Kidney (tissue), 13 donors: ENCODE measurements at regions not wholly inside any gene's neighbourhood (a gene's known extent, or its start where the extent isn't known, plus 50 kb on each side); places are given as distances from the start of the nearest gene placed in this dataset.

Experiments used
- DNase-seq, 5 donors: peaks; one replicate each; pipeline ENCODE4 v3.0.0-alpha.2; 2013 to 2020
- FAIRE-seq: peaks from 2 replicates; lab custom pipeline; 2012; peaks lifted over from hg19 to GRCh38; lab: Jason Lieb, UNC
- H3K27ac ChIP-seq, 2 donors: one replicate each; pipeline ENCODE4 v1.7.0; 2013; ENCODE audit warnings: low read depth in 2 of 2, low read length in 2 of 2, inconsistent platforms in 1 of 2
- H3K27me3 ChIP-seq: one replicate; pipeline ENCODE4 v1.7.1; 2013; ENCODE audit warnings: low read length, inconsistent platforms; ENCODE audit not compliant: control insufficient read depth, insufficient read depth
- H3K36me3 ChIP-seq, 3 donors: one replicate each; pipeline versions ENCODE4 v1.7.0 to v1.7.1; 2013; ENCODE audit warnings: low read length in 3 of 3, control low read depth in 1 of 3, inconsistent platforms in 1 of 3; ENCODE audit not compliant: insufficient read depth in 3 of 3, control insufficient read depth in 2 of 3
- H3K4me1 ChIP-seq, 3 donors: one replicate each; pipeline versions ENCODE4 v1.7.0 to v1.7.1; 2013; ENCODE audit warnings: low read length in 3 of 3, inconsistent platforms in 1 of 3, low read depth in 1 of 3; ENCODE audit not compliant: control insufficient read depth in 2 of 3, insufficient read depth in 2 of 3
- H3K4me3 ChIP-seq, 3 donors: one replicate each; pipeline versions ENCODE4 v1.7.0 to v1.8.1; 2013; ENCODE audit warnings: low read length in 3 of 3, control low read depth in 1 of 3, inconsistent platforms in 1 of 3
- H3K9ac ChIP-seq, 3 donors: one replicate each; pipeline versions ENCODE4 v1.7.0 to v1.7.1; 2013; ENCODE audit warnings: low read length in 3 of 3, control low read depth in 1 of 3, inconsistent platforms in 1 of 3
- H3K9me3 ChIP-seq, 3 donors: one replicate each; pipeline versions ENCODE4 v1.7.0 to v1.7.1; 2013; ENCODE audit warnings: low read length in 3 of 3, control low read depth in 1 of 3, inconsistent platforms in 1 of 3; ENCODE audit not compliant: control insufficient read depth in 2 of 3, insufficient read depth in 1 of 3
- CTCF ChIP-seq: IDR thresholded peaks from 3 replicates; pipeline ENCODE4 v1.5.1; 2012; ENCODE audit warnings: mild to moderate bottlenecking, moderate library complexity, borderline replicate concordance; ENCODE audit not compliant: insufficient read depth; ENCODE audit errors: extremely low read depth
- intact Hi-C: fragments of 100-400 bp; cut with DNase I; formaldehyde crosslinking; loops from one replicate; pipeline ENCODE4 v1.11.1; 2022
- donor health status: control.
- donor health status: control.
- donor health status: control.
- donor health status: control.
- donor health status: control.
- donor health status: DM: yes; HTN: yes; CAD: no.
- donor health status: Normal renal cell carcinoma (clear cell type).

- Histone ChIP-seq H3K4me3 (no peak overlapping the region), H3K27me3 (no peaks in the 10 kb centered on the region), H3K27ac (no peak overlapping the region), H3K4me1 (peaks cover 0 to 6% (median 0%) of the 10 kb centered on the region in 3 donors), H3K36me3 (no peaks in the 10 kb centered on the region), H3K9me3 (no peaks in the 10 kb centered on the region), H3K9ac (no peak overlapping the region)
- TF ChIP-seq CTCF = no peak
- DNase-seq = peak in 1 of 5 donors; percentile 12
- intact Hi-C loops = no loop called here
- FAIRE-seq = no peak
These were observed 51.3 kb downstream of the OR10H4 start for GRCh38 chr19:16000024-16000663.

GRCh38 chr19:16001481-16002312 lies 52.9 kb downstream of the OR10H4 start:
- intact Hi-C loops = no loop called here
- peak in 2 of 5 donors; percentile 19 to 58 for DNase-seq
- H3K4me3 ChIP-seq = peak overlapping the region in 2 of 3 donors; percentile 42 to 49
- peaks cover 0 to 6% (median 0%) of the 10 kb centered on the region in 3 donors for H3K4me1 ChIP-seq
- no peaks in the 10 kb centered on the region for H3K36me3 ChIP-seq
- no peaks in the 10 kb centered on the region for H3K9me3 ChIP-seq
- H3K27ac ChIP-seq = no peak overlapping the region
- FAIRE-seq = no peak
- no peak overlapping the region for H3K9ac ChIP-seq
- no peak for TF ChIP-seq CTCF
- no peaks in the 10 kb centered on the region for H3K27me3 ChIP-seq

DNA sequence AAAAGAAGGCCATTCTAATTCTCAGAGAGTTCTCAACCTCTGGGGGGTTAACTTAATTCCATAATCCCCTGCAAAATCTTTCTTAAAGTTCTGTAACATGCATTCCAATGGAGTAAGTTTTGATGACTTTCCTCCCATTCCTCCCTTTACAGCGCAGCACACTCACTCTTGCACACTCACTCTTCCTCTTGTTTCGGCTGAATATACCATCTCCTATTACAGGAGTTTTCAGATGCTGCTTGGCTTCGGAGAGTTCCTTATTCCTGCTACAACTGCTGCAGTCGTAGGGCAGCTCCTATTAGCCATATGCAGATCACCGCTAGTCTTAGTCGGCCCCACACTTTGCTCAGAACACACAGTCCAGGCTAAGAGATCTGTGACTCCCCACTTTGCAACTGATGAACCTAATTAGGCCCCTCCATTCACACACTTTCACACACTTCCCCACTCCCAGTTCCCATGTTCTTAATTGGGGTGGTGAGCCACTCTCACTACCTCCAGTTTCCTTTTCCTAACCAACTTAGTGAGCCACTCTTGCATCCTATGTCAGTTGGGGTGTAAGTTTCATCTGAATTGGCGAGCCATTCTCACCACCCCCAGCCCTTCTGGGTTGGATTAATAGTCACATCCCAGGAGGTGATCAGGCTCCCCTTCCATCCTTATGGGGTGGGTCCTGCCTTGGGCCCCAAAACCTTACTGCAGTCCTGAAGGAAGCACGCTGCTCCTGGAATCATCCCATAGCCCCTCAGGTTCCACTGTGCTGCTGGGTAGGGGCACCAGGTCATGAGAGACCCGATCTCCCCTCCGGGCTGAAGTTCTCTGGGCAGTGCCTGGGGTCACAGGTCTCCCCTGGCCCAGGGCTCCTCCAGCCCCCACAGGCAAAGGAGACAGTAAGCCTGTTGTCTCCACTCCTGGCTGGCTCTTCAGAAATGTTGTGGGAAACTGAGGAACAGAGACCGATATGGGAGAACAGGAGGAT lies 53.9 kb downstream of the OR10H4 start:
- H3K36me3 ChIP-seq = no peaks in the 10 kb centered on the region
- no peaks in the 10 kb centered on the region for H3K27me3 ChIP-seq
- H3K9me3 ChIP-seq = no peaks in the 10 kb centered on the region
- H3K9ac ChIP-seq = no peak overlapping the region
- peak overlapping the region in 2 of 3 donors; percentile 42 to 49 for H3K4me3 ChIP-seq
- no peak overlapping the region for H3K27ac ChIP-seq
- FAIRE-seq = no peak
- intact Hi-C loops = no loop called here
- no peak for TF ChIP-seq CTCF
- peaks cover 0 to 6% (median 0%) of the 10 kb centered on the region in 3 donors for H3K4me1 ChIP-seq
- DNase-seq = no peak
